HL-60 (cell line): ENCODE measurements at regions not wholly inside any gene's neighbourhood (a gene's known extent, or its start where the extent isn't known, plus 50 kb on each side); places are given as distances from the start of the nearest gene placed in this dataset.

ENCODE experiments used
- POLR2AphosphoS5 ChIP-seq: IDR thresholded peaks from 2 replicates; pipeline ENCODE4 v1.6.1; 2012; ENCODE audit warnings: low read depth
- REST ChIP-seq: IDR thresholded peaks from 2 replicates; pipeline ENCODE4 v1.6.1; 2012; ENCODE audit warnings: low read depth; ENCODE audit not compliant: insufficient replicate concordance
- SPI1 ChIP-seq: IDR thresholded peaks from 2 replicates; pipeline ENCODE4 v1.6.1; 2012; ENCODE audit warnings: low read depth, mild to moderate bottlenecking, borderline replicate concordance
- TF ChIP-seq, protein P1 (sequence below): IDR thresholded peaks from one replicate; pipeline ENCODE4 v1.5.1; 2011; ENCODE audit warnings: low read length, control low read depth, inconsistent platforms; ENCODE audit not compliant: insufficient read depth

GRCh38 chr5:117686926-117687325 is 1112.3 kb upstream of the SEMA6A start:
- TF ChIP-seq, protein P1, sequence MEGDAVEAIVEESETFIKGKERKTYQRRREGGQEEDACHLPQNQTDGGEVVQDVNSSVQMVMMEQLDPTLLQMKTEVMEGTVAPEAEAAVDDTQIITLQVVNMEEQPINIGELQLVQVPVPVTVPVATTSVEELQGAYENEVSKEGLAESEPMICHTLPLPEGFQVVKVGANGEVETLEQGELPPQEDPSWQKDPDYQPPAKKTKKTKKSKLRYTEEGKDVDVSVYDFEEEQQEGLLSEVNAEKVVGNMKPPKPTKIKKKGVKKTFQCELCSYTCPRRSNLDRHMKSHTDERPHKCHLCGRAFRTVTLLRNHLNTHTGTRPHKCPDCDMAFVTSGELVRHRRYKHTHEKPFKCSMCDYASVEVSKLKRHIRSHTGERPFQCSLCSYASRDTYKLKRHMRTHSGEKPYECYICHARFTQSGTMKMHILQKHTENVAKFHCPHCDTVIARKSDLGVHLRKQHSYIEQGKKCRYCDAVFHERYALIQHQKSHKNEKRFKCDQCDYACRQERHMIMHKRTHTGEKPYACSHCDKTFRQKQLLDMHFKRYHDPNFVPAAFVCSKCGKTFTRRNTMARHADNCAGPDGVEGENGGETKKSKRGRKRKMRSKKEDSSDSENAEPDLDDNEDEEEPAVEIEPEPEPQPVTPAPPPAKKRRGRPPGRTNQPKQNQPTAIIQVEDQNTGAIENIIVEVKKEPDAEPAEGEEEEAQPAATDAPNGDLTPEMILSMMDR, result no peak
- TF ChIP-seq SPI1 (no peak), POLR2AphosphoS5 (no peak), REST (no peak)
